Thyroid gland (tissue), 4 donors: ENCODE measurements at regions not wholly inside any gene's neighbourhood (a gene's known extent, or its start where the extent isn't known, plus 50 kb on each side); places are given as distances from the start of the nearest gene placed in this dataset.

Experiments used
- CTCF ChIP-seq, 6 experiments: fragments of 200-600 bp in 3 of 6; fragments of 450-650 bp in 3 of 6; sonication (generic) in 3 of 6; IDR thresholded peaks; one replicate each; pipeline ENCODE4 v1.5.1; 2016 to 2019; ENCODE audit warnings: antibody characterized with exemption in 6 of 6, mild to moderate bottlenecking in 2 of 6, inconsistent platforms in 1 of 6, moderate library complexity in 1 of 6
- POLR2A ChIP-seq, 2 donors: fragments of 450-650 bp; IDR thresholded peaks; one replicate each; pipeline ENCODE4 v1.6.1; 2017; ENCODE audit warnings: antibody characterized with exemption in 2 of 2, mild to moderate bottlenecking in 2 of 2, moderate library complexity in 1 of 2

- no peak for TF ChIP-seq POLR2A (IDR thresholded peaks at IDR 0.05)
- no peak for TF ChIP-seq CTCF (IDR thresholded peaks at IDR 0.05)
Observed at GRCh38 chr9:1575939-1576338, 439.2 kb upstream of the SMARCA2 start.
